Iris pigment epithelial cell (primary cell): ENCODE measurements at regions not wholly inside any gene's neighbourhood (a gene's known extent, or its start where the extent isn't known, plus 50 kb on each side); places are given as distances from the start of the nearest gene placed in this dataset.
A peak's percentile ranks its signal among the peaks of the same experiment; 100 is the strongest.
"Not testable (repeated sequence)": the region's sequence is repeated elsewhere in the genome, so short reads cannot be mapped to it uniquely, and the experiment has no call there.

Source experiments
- DNase-seq: peaks from one replicate; pipeline ENCODE4 v3.0.0-alpha.2; 2011; ENCODE audit warnings: low read depth

DNA sequence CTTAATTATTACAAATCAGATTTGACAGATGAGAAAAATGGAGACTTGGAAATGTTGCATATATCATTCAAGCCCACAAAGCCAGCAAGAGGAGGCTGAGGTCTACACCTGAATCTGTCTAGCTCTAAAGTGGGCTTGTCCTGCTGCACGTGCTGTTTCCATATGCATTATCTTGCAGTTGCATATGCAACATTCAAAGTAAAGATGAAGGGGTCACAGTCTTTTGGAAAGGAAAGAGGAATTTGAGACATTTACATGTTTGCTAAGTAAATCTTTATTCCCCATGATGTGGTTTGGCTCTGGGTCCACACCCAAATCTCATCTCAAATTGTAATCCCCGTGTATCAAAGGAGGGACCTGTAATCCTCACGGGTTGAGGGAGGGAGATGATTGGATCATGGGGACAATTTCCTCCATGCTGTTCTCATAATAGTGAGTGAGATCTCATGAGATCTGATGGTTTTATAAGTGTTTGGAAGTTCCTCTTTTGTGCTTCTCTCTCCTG lies 98.3 kb downstream of the BACH1 start:
- DNase-seq = no peak

DNA sequence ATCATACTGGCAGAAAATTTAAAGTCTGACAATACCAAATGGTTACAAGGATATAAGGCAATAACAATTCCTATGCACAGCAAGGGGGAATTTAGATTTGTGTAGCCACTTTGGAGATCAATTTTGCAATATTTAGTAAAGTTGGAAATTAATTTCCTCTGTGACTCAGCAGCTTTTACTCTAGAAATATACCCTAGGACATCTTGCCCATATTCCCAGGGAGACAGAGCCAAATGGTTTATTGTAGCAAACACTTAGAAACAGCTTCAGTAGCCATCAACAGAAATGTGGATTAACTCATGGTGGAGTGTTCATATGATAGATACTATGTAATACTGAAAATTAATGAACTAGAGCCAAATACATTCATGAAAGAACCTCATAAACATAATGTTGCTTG lies 104.6 kb downstream of the BACH1 start:
- peak; percentile 47 for DNase-seq

- peak; percentile 38 for DNase-seq
These were observed 105.3 kb downstream of the BACH1 start for GRCh38 chr21:29403922-29404538.

- DNase-seq = no peak
These were observed 106.9 kb downstream of the BACH1 start for GRCh38 chr21:29405503-29406122.

DNA sequence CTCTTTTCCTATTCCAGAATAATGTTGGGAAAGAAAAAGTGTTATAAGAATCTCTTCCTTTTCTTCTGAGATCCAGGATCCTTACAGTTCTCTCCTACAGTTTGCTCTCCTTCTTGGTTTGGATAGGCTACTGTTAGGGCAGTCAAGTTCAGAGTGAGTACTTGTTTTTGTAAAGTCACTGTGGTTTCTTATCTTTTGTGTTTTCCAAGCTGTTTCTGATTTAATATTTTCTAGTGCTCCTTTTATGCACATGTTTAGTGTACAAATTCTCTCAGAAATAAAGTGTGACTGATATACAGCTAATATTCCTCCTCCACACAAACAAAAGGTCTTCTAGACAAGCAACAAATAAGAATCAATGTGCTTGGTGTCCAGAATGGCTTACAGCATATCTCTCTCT lies 107.7 kb downstream of the BACH1 start:
- DNase-seq = peak; percentile 11

- DNase-seq = no peak
These were observed 108.8 kb downstream of the BACH1 start for GRCh38 chr21:29407571-29407970.

GRCh38 chr21:29413683-29414082 lies 115.0 kb downstream of the BACH1 start:
- DNase-seq = no peak

GRCh38 chr21:29416268-29416667 lies 117.5 kb downstream of the BACH1 start:
- no peak for DNase-seq

- DNase-seq = no peak
These were observed 120.1 kb downstream of the BACH1 start for GRCh38 chr21:29418813-29419212.

DNA sequence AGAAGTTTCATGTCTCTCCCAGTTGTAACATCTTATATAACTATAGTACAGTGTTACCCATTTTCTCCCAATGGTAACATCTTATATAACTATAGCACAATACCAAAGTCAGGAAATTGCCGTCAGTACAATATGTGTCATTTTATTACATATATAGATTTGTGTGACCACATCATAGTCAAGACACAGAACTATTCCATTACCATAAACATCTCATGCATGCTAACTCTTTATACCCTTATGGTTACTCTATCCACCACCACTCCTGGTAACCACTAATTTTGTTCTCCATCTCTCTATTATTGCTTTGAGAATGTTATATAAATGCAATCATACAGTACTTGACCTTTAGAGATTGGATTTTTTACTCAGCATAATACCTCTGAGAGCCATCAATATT lies 120.7 kb downstream of the BACH1 start:
- no peak for DNase-seq

DNA sequence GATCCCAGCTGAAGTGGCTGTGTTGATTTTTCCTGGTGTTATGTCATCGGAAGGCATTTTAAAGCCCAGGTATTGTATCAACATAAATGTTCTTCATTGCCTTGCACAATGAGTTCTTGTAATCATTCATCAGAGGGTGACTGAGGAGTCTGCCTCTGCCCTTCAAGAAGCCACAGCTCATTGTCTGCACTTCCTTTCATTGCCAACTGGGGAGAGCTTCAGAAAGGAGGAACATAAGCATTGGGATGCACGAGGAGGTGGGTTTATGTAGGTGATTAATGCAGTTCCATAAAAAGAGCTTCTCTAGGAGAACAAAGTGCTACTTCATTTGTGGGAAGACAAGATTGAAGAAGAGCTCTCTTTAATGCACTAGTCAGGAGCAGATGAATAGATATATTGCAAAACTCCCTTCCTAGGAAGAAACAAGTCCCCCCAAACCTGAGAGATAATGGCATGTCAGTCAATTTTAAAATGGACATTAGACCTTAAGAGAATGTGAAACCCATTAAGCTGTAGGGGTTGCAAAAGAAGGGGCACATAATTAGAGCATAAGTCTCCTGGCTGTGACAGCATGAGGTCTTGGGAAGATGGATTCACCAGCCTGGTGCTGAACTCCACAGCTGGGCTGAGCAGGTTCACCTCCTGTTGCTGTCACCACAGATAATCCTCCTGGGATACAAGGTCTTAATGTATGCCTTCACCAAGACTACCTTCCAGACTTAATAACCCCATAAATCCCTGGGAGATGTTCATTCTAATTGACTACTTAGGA lies 124.6 kb downstream of the BACH1 start:
- peak; percentile 7 for DNase-seq

DNA sequence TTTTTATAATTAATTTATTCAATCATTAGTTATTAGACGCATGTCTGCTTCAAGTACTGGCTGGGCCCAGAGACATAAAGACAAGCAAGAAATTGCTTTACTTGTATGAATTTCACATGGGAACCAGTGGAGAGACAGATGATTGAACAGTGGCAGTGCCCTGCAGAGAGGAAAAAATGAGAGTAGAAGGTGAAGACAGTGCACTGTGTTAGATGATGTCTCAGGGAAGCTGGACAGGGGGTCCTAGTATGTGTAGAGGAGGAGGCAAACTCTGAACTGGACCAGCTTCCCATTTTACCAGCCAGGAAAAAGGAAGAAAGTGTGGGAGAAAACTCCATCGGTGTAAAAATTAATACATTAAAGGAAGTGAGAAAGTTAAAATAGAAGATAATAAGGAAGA lies 126.0 kb downstream of the BACH1 start:
- no peak for DNase-seq

DNA sequence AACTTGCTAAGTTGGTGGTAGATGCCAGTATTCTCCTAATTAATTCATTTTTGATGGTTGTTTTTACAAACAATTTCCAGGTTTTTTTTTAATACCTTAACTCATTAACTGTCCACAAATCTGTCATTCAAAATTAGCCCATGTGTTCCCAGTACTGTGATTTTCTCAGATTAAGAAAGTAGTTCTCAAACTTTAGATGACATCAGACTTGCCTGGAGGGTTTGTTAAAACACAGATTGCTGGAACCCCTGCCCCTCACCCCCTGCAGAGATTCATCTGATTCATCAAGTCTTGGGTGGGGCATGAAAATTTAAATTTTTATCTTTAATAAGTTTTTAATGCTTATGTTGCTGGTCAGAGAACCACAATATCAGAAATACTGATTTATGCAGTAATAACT lies 130.5 kb downstream of the BACH1 start:
- DNase-seq = no peak

DNA sequence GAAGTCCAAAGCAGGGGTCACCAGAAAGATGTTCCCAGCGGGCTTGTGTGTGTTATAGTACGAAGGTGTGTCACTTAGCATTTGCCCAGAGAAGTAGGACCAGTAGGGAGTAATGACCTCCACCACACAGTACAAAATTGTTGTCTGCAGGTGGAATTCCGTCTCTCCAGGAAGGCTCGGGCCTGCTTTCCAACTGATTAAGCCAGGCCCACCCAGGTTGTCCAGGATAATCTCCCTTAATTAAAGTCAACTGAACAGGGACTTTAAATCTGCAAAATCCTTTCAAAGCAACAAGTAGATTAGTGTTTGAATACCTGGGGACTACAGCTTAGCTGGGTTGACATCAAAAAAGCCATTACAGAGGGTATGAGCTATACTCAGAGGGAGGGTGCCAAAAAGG lies 131.3 kb downstream of the BACH1 start:
- no peak for DNase-seq

DNA sequence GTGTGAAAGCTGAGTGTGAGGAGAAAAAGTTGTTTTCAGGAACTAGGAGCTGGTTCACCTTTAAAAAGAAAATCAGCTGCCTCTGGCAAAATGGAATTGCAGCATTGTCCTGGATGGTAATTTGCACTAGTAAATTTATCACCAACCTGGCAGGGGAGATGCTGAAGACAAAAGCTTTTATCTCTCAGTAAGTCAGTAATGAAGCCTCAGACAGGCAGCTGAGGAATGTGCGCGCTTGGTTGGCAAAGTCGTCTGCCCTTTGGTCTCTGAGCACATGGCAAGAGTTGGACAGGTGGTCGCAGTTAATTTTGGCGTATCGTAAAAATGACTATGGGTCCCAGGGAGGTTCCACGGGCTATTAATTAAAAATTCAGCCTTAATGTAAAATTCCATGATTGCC lies 131.9 kb downstream of the BACH1 start:
- DNase-seq = no peak

- DNase-seq = no peak
These were observed 132.5 kb downstream of the BACH1 start for GRCh38 chr21:29431178-29431577.

DNA sequence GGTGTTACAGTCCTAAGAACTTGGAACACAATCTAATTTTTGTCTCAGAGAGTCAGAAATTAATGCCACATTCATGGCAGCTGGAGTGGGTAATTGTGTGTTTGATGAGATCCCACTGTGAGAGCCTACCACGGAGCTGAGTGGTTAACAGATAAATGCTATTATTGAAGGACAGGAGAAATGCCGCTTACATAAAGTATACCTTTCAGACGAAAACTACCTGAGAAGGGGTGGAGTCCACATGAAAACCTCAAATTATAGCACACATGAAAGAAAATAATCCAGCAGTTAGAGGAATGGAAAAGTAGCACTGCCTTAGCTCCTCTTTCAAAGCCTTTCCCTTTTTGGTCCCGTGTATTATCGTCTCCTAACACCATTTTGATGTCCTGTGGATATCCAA lies 133.0 kb downstream of the BACH1 start:
- no peak for DNase-seq

GRCh38 chr21:29433366-29434059 lies 134.8 kb downstream of the BACH1 start:
- peak; percentile 36 for DNase-seq

DNA sequence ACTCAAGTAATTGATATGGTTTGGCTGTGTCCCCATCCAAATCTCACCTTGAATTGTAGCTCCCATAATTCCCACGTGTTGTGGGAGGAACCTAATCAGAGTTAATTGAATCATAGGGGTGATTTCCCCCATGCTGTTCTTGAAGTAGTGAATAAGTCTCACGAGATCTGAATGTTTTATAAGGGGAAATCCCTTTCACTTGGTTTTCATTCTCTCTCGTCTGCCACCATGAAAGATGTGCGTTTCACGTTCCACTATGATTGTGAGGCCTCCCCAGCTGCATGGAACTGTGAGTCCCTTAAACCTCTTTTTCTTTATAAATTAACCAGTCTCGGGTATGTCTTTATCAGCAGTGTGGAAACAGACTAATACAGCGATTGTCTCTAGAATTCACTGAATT lies 135.4 kb downstream of the BACH1 start:
- peak; percentile 14 for DNase-seq

GRCh38 chr21:29434982-29435381 lies 136.3 kb downstream of the BACH1 start:
- DNase-seq = not testable (repeated sequence)

- DNase-seq = no peak
These were observed 137.4 kb downstream of the BACH1 start for GRCh38 chr21:29436143-29436542.

- DNase-seq = no peak
These were observed 137.9 kb downstream of the BACH1 start for GRCh38 chr21:29436650-29437049.

DNA sequence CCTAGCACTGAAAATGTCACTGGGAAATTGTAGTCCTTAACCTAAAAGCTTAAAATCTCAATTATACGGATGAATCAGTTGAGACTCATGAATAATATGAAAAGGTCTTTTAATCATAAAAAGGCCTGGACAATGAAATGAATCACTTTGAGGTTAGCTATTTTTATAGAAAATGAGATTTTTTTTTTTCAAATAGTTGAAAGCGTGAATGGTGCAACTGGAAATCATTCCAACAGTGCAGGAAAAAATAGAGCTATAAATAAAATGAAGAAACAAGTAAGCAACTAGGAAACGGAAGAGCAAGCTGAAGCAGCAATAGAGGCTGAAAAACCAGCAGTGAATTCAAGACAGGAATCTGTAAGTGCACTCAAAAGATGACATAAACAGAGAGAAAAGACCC lies 142.9 kb downstream of the BACH1 start:
- no peak for DNase-seq
